ENCODE measurements at regions not wholly inside any gene's neighbourhood (a gene's known extent, or its start where the extent isn't known, plus 50 kb on each side); places are given as distances from the start of the nearest gene placed in this dataset.
"Not testable (repeated sequence)": the region's sequence is repeated elsewhere in the genome, so short reads cannot be mapped to it uniquely, and the experiment has no call there.

- peak; percentile 10 for DNase-seq
- Histone ChIP-seq H3K9ac (ENCODE audit: low read length) (no peak overlapping the region), H3K4me1 (ENCODE audit: control insufficient read depth in 2 of 2, insufficient read depth in 2 of 2, low read length in 2 of 2) (no peaks in the 10 kb centered on the region), H3K79me2 (ENCODE audit: control insufficient read depth, insufficient read depth, low read length) (no peaks in the 10 kb centered on the region), H2AFZ (ENCODE audit: insufficient read depth, low read depth, low read length, poor library complexity, severe bottlenecking) (no peak overlapping the region), H3K36me3 (replicated peaks in 1 of 2; ENCODE audit: control extremely low read depth in 1 of 2, control insufficient read depth in 1 of 2, extremely low read depth in 1 of 2, insufficient read depth in 2 of 2, low read length in 1 of 2) (no peaks in the 10 kb centered on the region), H3K4me3 (ENCODE audit: control extremely low read depth in 1 of 5, extremely low read depth in 1 of 5, insufficient read depth in 1 of 5, low read depth in 2 of 5, low read length in 4 of 5) (no peak overlapping the region), H3K4me2 (replicated peaks; ENCODE audit: low read depth, low read length, poor library complexity, severe bottlenecking) (no peak overlapping the region), H3K9me3 (ENCODE audit: control extremely low read depth in 1 of 3, control insufficient read depth in 2 of 3, insufficient read depth in 1 of 3, low read length in 2 of 3) (no peaks in the 10 kb centered on the region), H4K20me1 (ENCODE audit: control insufficient read depth, insufficient read depth, low read length, poor library complexity, severe bottlenecking) (no peaks in the 10 kb centered on the region), H3K27ac (ENCODE audit: low read length in 2 of 2) (no peak overlapping the region), H3K27me3 (replicated peaks in 1 of 4; ENCODE audit: control extremely low read depth in 1 of 4, control insufficient read depth in 3 of 4, insufficient read depth in 4 of 4, low read length in 3 of 4) (no peaks in the 10 kb centered on the region)
- Mint-ChIP-seq H3K27me3 (no peaks in the 10 kb centered on the region), H3K4me3 (no peak overlapping the region), H3K27ac (no peak overlapping the region), H3K4me1 (no peaks in the 10 kb centered on the region), H3K9me3 (ENCODE audit: insufficient read depth) (no peaks in the 10 kb centered on the region)
- ChIA-PET CTCF (interaction anchor here (0.6 to 1.9 kb wide), 4 partner anchors 53 to 220 kb away, joined by 3 to 6 read pairs (median 4); no protein-coding TSS in a partner anchor), POLR2A (no interaction called here)
- no peak for ATAC-seq (ENCODE audit: low read depth)
- intact Hi-C loops (cut with micrococcal nuclease): no loop called here
- no peak for TF ChIP-seq CTCF (IDR thresholded peaks at IDR 0.05)
- no peak for TF ChIP-seq EZH2 (IDR thresholded peaks at IDR 0.05; ENCODE audit: borderline replicate concordance, insufficient read depth, low read depth, low read length, poor library complexity, severe bottlenecking)
- 6% methylated on average over 2 of the region's 2 CpGs for WGBS (ENCODE audit: insufficient coverage)
Observed at GRCh38 chr9:6106711-6107339, 91.4 kb upstream of the RANBP6 start.

- Histone ChIP-seq H4K20me1 (ENCODE audit: control insufficient read depth, insufficient read depth, low read length, poor library complexity, severe bottlenecking) (no peaks in the 10 kb centered on the region), H3K36me3 (replicated peaks in 1 of 2; ENCODE audit: control extremely low read depth in 1 of 2, control insufficient read depth in 1 of 2, extremely low read depth in 1 of 2, insufficient read depth in 2 of 2, low read length in 1 of 2) (no peaks in the 10 kb centered on the region), H3K27ac (ENCODE audit: low read length in 2 of 2) (no peak overlapping the region), H3K9ac (ENCODE audit: low read length) (no peak overlapping the region), H3K27me3 (replicated peaks in 1 of 4; ENCODE audit: control extremely low read depth in 1 of 4, control insufficient read depth in 3 of 4, insufficient read depth in 4 of 4, low read length in 3 of 4) (no peaks in the 10 kb centered on the region), H3K4me3 (ENCODE audit: control extremely low read depth in 1 of 5, extremely low read depth in 1 of 5, insufficient read depth in 1 of 5, low read depth in 2 of 5, low read length in 4 of 5) (no peak overlapping the region), H2AFZ (ENCODE audit: insufficient read depth, low read depth, low read length, poor library complexity, severe bottlenecking) (no peak overlapping the region), H3K4me2 (replicated peaks; ENCODE audit: low read depth, low read length, poor library complexity, severe bottlenecking) (no peak overlapping the region), H3K4me1 (ENCODE audit: control insufficient read depth in 2 of 2, insufficient read depth in 2 of 2, low read length in 2 of 2) (no peaks in the 10 kb centered on the region), H3K79me2 (ENCODE audit: control insufficient read depth, insufficient read depth, low read length) (no peaks in the 10 kb centered on the region), H3K9me3 (ENCODE audit: control extremely low read depth in 1 of 3, control insufficient read depth in 2 of 3, insufficient read depth in 1 of 3, low read length in 2 of 3) (no peaks in the 10 kb centered on the region)
- no peaks in the 10 kb centered on the region for H3K9me3 Mint-ChIP-seq (ENCODE audit: insufficient read depth)
- TF ChIP-seq CTCF (IDR thresholded peaks at IDR 0.05): no peak
- CTCF ChIA-PET: no interaction called here
- no peak for DNase-seq
- POLR2A ChIA-PET: no interaction called here
- no peaks in the 10 kb centered on the region for H3K4me1 Mint-ChIP-seq
- WGBS (ENCODE audit: insufficient coverage): no CpG with 5 or more reads among the region's 1 CpG
- no peak for ATAC-seq (ENCODE audit: low read depth)
- H3K27me3 Mint-ChIP-seq: peaks cover under 1% of the 10 kb centered on the region
- H3K27ac Mint-ChIP-seq: no peak overlapping the region
- no peak overlapping the region for H3K4me3 Mint-ChIP-seq
- intact Hi-C loops (cut with micrococcal nuclease): no loop called here
Observed at GRCh38 chr9:6105738-6106137, 90.3 kb upstream of the RANBP6 start.

GRCh38 chr9:6104406-6104805 is 89.0 kb upstream of the RANBP6 start:
- H3K27ac Mint-ChIP-seq; H3K4me3 ChIP-seq (ENCODE audit: control extremely low read depth in 1 of 5, extremely low read depth in 1 of 5, insufficient read depth in 1 of 5, low read depth in 2 of 5, low read length in 4 of 5); H3K9ac ChIP-seq (ENCODE audit: low read length); H2AFZ ChIP-seq (ENCODE audit: insufficient read depth, low read depth, low read length, poor library complexity, severe bottlenecking); ATAC-seq (ENCODE audit: low read depth); H3K27ac ChIP-seq (ENCODE audit: low read length in 2 of 2); H3K79me2 ChIP-seq (ENCODE audit: control insufficient read depth, insufficient read depth, low read length); H3K9me3 Mint-ChIP-seq (ENCODE audit: insufficient read depth); CTCF ChIA-PET; POLR2A ChIA-PET; H3K4me1 ChIP-seq (ENCODE audit: control insufficient read depth in 2 of 2, insufficient read depth in 2 of 2, low read length in 2 of 2); intact Hi-C loops (cut with micrococcal nuclease); H3K9me3 ChIP-seq (ENCODE audit: control extremely low read depth in 1 of 3, control insufficient read depth in 2 of 3, insufficient read depth in 1 of 3, low read length in 2 of 3); H3K4me1 Mint-ChIP-seq; H3K4me2 ChIP-seq (replicated peaks; ENCODE audit: low read depth, low read length, poor library complexity, severe bottlenecking); DNase-seq; H3K36me3 ChIP-seq (replicated peaks in 1 of 2; ENCODE audit: control extremely low read depth in 1 of 2, control insufficient read depth in 1 of 2, extremely low read depth in 1 of 2, insufficient read depth in 2 of 2, low read length in 1 of 2); H3K4me3 Mint-ChIP-seq; H3K27me3 ChIP-seq (replicated peaks in 1 of 4; ENCODE audit: control extremely low read depth in 1 of 4, control insufficient read depth in 3 of 4, insufficient read depth in 4 of 4, low read length in 3 of 4); H4K20me1 ChIP-seq (ENCODE audit: control insufficient read depth, insufficient read depth, low read length, poor library complexity, severe bottlenecking): not testable (repeated sequence)
- H3K27me3 Mint-ChIP-seq: peaks cover 12% of the 10 kb centered on the region
- WGBS (ENCODE audit: insufficient coverage): 83% methylated on average over 1 of the region's 3 CpGs

All from B cell (primary cell).